ENCODE measurements at regions not wholly inside any gene's neighbourhood (a gene's known extent, or its start where the extent isn't known, plus 50 kb on each side); places are given as distances from the start of the nearest gene placed in this dataset.

DNA sequence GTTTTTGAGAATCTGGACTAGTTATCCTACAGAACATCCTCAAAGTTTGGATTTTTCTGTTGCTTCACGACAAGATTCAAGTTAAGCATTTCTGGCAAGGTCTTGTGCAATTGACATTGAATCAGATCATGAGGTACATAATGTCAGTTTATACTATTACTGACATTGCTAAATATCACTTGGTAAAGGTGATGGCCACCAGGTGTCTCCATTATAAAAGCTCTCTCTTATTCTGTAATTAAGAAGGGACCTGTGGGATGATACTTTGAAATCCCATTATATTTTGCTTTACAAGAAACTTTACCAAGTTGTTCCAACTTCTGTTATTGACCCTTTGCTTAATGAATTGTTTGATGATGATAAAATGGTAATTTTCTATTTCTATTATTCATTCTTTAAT lies 131.0 kb upstream of the ASTN2 start:
- Mint-ChIP-seq H3K9me3 (ENCODE audit: low read depth) (no peaks in the 10 kb centered on the region), H3K27me3 (peaks cover 10% of the 10 kb centered on the region), H3K36me3 (ENCODE audit: insufficient read depth) (no peaks in the 10 kb centered on the region), H3K4me3 (ENCODE audit: low read depth) (no peak overlapping the region), H3K27ac (no peak overlapping the region), H3K4me1 (ENCODE audit: low read depth) (peaks cover 21% of the 10 kb centered on the region)
- no peak for DNase-seq (ENCODE audit: low spot score, unreplicated experiment)
- TF ChIP-seq, protein P1, sequence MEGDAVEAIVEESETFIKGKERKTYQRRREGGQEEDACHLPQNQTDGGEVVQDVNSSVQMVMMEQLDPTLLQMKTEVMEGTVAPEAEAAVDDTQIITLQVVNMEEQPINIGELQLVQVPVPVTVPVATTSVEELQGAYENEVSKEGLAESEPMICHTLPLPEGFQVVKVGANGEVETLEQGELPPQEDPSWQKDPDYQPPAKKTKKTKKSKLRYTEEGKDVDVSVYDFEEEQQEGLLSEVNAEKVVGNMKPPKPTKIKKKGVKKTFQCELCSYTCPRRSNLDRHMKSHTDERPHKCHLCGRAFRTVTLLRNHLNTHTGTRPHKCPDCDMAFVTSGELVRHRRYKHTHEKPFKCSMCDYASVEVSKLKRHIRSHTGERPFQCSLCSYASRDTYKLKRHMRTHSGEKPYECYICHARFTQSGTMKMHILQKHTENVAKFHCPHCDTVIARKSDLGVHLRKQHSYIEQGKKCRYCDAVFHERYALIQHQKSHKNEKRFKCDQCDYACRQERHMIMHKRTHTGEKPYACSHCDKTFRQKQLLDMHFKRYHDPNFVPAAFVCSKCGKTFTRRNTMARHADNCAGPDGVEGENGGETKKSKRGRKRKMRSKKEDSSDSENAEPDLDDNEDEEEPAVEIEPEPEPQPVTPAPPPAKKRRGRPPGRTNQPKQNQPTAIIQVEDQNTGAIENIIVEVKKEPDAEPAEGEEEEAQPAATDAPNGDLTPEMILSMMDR (IDR thresholded peaks at IDR 0.05; ENCODE audit: unreplicated experiment) = no peak

DNA sequence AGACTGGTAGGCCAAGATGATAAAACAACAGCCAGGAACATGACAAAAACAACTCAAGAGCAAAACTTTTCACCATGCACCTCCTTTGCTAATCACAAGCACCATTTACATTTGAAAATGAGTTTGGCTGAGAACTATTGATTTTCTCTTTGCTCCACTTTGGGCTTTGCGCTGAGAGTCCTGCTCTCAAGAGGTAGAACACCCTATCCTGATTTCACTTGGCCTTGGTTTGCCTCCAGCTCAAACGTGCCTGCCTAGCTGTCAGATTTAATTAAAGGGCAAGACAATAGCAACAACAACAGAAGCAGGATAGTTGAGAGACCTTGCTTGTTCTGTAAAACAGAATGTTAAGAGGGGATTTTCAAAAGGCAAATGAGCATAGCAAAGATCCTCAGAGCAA lies 128.2 kb upstream of the ASTN2 start:
- Mint-ChIP-seq H3K4me1 (ENCODE audit: low read depth) (peaks cover 19% of the 10 kb centered on the region), H3K27me3 (peaks cover 10% of the 10 kb centered on the region), H3K4me3 (ENCODE audit: low read depth) (no peak overlapping the region), H3K36me3 (ENCODE audit: insufficient read depth) (no peaks in the 10 kb centered on the region), H3K9me3 (ENCODE audit: low read depth) (no peaks in the 10 kb centered on the region), H3K27ac (no peak overlapping the region)
- no peak for DNase-seq (ENCODE audit: low spot score, unreplicated experiment)
- TF ChIP-seq, protein P1 (IDR thresholded peaks at IDR 0.05; ENCODE audit: unreplicated experiment) = no peak

DNA sequence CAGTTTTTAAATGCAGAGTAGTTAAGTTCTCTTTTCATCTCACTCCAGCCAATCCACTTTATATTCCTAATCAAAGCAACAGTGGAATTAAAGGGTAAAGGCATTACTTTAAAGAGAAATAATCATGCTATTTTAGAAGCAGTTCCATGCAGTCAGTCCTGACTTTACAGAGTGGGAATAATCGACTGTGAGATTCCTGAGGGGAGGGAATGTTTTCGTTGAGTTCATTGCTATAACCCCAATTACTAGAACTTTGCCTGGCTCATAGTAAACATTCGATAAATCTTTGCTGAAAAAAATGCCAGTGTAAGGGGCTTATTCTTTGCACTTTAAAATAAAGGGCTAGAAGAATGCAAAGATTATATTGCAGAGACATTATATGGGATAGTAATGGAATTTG lies 127.2 kb upstream of the ASTN2 start:
- Mint-ChIP-seq H3K27me3 (peaks cover 8% of the 10 kb centered on the region), H3K4me3 (ENCODE audit: low read depth) (no peak overlapping the region), H3K36me3 (ENCODE audit: insufficient read depth) (no peaks in the 10 kb centered on the region), H3K4me1 (ENCODE audit: low read depth) (peaks cover 10% of the 10 kb centered on the region), H3K27ac (no peak overlapping the region), H3K9me3 (ENCODE audit: low read depth) (no peaks in the 10 kb centered on the region)
- DNase-seq (ENCODE audit: low spot score, unreplicated experiment) = no peak
- TF ChIP-seq, protein P1 (IDR thresholded peaks at IDR 0.05; ENCODE audit: unreplicated experiment) = no peak

DNA sequence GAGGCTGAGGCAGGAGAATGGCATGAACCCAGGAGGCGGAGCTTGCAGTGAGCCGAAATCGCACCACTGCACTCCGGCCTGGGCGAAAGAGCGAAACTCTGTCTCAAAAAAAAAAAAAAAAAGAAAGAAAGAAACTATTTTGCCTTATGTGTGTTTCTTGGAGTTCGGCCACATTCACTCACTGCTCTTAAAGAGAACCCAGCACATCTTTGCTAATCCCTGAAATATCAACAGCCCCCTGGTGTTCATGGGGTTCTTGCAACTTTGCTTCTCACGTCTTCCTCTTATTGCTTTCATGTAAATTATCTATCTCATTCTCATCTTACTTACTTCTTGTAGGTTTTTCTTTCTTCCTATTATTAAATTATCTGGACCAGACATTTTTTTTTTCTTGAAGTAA lies 126.3 kb upstream of the ASTN2 start:
- Mint-ChIP-seq H3K36me3 (ENCODE audit: insufficient read depth) (no peaks in the 10 kb centered on the region), H3K27me3 (peaks cover 4% of the 10 kb centered on the region), H3K27ac (no peak overlapping the region), H3K4me1 (ENCODE audit: low read depth) (peaks cover 6% of the 10 kb centered on the region), H3K4me3 (ENCODE audit: low read depth) (no peak overlapping the region), H3K9me3 (ENCODE audit: low read depth) (no peaks in the 10 kb centered on the region)
- TF ChIP-seq, protein P1 (IDR thresholded peaks at IDR 0.05; ENCODE audit: unreplicated experiment) = no peak
- no peak for DNase-seq (ENCODE audit: low spot score, unreplicated experiment)

- TF ChIP-seq, protein P1 (IDR thresholded peaks at IDR 0.05; ENCODE audit: unreplicated experiment) = no peak
- Mint-ChIP-seq H3K27me3 (peaks cover 4% of the 10 kb centered on the region), H3K4me1 (ENCODE audit: low read depth) (peaks cover 9% of the 10 kb centered on the region), H3K27ac (no peak overlapping the region), H3K4me3 (ENCODE audit: low read depth) (no peak overlapping the region), H3K36me3 (ENCODE audit: insufficient read depth) (no peaks in the 10 kb centered on the region), H3K9me3 (ENCODE audit: low read depth) (no peaks in the 10 kb centered on the region)
- no peak for DNase-seq (ENCODE audit: low spot score, unreplicated experiment)
Measured at GRCh38 chr9:117535973-117536372, 121.1 kb upstream of the ASTN2 start.
